ENCODE measurements at regions not wholly inside any gene's neighbourhood (a gene's known extent, or its start where the extent isn't known, plus 50 kb on each side); places are given as distances from the start of the nearest gene placed in this dataset.

DNA sequence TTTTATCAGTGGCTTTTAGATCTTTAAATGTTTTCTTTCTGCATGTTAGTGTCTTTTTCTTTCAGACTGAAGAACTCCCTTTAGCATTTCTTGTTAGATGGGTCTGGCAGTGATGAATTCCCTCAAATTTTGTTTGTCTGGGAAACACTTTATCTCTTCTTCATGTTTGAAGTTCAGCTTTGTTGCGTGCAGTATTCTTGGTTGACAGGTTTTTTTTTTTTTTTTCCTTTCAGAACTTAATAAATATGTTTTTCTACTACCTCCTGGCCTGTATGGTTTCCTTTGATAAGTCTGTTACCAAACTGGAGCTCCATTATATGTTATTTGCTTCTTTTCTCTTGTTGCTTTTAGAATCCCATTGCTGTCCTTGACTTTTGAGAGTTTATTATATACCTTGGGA, 89.8 kb upstream of the ACKR3 start:
- TF ChIP-seq POLR2A (IDR thresholded peaks at IDR 0.05) = no peak
- TF ChIP-seq CTCF (IDR thresholded peaks at IDR 0.05) = no peak
